Hepatic stellate cell (primary cell): ENCODE measurements at regions not wholly inside any gene's neighbourhood (a gene's known extent, or its start where the extent isn't known, plus 50 kb on each side); places are given as distances from the start of the nearest gene placed in this dataset.

ENCODE experiments used
- DNase-seq: peaks from one replicate; pipeline ENCODE4 v3.0.0; 2011; ENCODE audit warnings: low spot score

DNA sequence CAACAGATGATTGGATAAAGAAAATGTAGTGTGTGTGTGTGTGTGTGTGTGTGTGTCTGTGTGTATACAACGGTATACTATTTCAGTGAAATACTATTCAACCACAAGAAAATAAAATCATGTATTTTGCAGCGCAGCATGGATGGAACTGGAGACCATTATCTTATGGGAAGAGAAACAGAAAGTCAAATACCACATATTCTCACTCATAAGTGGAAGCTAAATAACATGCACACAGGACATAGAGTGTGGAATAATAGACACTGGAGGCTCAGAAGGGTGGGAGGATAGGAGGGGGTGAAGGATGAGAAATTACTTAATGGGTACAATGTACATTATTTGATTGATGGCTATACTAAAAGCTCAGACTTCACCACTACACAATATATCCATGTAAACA lies 609.1 kb upstream of the SLC39A10 start:
- DNase-seq, result no peak

DNA sequence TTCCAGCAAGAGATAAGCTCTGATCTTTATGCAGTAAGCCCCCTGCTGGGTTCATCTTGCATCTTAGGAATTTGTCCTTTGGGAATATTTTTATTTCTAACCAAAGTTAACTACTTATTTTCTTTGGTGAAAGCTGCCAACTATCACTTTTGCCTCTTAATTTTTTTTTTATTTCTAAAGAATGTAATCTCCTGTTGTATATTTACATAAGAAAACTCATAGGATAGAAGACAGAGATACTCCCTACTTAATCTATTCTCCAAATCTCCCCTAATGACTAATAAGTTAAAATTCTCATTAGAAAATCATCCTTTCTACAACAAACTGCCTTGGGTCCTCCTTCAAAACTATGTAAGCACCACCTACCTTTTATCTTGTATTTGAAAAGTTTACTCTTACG lies 612.2 kb upstream of the SLC39A10 start:
- no peak for DNase-seq

DNA sequence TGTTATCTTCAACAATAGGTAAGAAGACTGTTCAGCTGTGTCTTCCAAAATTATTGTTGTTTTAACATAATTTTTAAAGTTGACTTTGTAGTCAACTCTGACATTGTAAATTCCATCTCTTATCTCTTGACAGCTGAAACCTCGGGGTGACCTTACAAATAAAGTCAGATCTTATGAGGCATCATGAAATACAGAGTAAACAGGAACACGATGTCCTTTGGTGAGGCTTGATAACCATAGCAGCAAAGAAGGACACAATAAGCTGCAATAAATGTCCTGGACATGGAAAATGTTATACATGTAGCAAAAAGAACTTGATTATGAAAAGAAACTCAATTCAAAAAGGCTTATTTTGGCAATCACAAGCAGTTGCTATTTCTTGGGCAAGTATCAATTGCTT lies 618.9 kb upstream of the SLC39A10 start:
- no peak for DNase-seq

- no peak for DNase-seq
Measured at GRCh38 chr2:195037045-195037444, 620.0 kb upstream of the SLC39A10 start.

DNA sequence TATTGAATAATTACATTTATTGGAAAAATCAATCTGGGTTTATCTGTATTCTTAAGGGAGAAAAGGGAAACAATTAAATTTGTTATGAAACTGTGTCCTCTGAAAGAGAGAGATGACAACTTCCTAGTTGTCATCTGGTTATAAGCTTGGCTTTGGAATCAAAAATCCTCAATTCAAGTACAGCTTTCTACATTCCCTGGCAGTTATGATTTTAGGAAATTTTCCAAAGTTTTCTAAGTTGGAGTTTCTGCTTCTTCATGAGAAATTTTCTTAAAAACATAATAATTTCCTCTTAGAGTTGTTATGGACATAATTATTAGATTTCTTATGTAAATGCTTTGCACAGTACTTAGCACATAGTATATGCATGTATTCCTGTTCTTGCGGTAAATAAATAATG lies 625.6 kb upstream of the SLC39A10 start:
- no peak for DNase-seq

- DNase-seq, result no peak
Measured at GRCh38 chr2:195029804-195030654, 627.0 kb upstream of the SLC39A10 start.

DNA sequence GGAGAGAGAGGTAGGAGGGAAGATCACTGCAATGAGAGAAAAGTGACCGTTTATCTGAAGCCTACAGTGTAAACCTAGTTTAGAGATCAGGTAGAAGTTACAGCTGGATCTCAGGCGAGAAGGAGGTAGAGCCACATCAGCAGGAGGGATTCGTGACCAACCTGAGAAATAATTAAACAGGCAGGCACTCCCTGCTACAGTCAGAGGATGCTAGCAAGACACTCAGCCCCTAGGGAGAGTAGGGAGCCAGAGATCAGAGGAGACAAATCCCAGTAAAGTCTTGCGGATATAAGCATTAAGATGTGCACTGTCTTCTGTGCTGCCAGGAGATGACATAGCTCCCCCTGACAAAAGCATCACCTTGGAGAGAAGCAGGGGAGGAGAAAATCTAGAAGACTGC lies 629.1 kb upstream of the SLC39A10 start:
- no peak for DNase-seq

GRCh38 chr2:195026261-195026660 lies 630.8 kb upstream of the SLC39A10 start:
- no peak for DNase-seq

- DNase-seq, result no peak
Measured at GRCh38 chr2:195022508-195022830, 634.6 kb upstream of the SLC39A10 start.

DNA sequence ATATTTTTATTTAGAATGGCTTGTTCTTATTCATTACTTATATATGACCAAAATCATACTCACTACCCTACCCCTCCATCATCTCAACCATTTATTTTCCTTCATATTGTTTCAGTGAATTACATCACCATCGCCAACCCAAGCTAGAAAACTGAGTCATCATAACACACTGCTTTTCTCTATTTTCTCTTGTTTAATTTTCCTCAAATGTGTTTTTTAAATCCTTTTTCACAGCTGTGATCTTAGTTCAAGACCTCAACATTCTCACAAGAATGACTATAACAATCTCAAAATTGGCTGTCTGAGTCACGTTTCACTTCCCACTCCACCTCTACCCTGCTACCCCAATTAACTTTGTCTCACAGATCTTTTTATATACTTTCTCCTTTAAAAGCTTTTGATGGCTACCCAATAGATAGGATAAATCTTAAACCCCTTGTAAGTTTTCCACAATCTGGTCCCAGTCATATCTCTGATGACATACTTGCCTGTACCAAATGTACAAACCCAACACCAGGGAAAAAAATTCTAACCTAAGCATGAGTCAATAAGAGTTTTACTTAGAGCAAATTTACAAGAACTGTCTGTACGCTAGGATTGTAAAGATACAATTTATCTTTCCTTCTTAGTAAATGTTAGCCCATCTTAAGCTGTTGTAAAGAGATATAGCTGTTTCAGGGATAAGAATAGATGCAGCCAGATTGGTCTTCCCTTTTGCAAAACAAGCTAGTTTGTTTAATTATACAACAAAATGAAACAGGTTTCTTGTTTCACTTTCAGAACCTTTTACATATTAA lies 635.1 kb upstream of the SLC39A10 start:
- DNase-seq, result no peak

DNA sequence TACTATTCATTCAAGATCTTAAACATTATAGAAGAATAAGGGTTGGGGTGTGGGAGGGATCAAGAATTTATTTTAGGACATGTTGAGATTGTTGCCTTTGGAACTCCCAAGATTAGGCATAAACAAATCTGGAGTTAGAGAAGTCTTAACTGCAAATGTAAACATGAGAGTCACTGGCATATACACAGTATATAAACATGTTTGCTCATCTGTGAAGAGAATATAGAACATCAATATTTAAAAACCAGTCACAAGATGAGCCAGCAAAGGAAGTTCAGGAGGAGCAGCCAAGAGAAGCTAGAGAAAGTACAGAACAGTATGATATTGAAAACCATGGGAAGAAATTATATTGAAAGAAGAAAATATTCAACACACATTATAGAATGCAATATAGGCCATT lies 638.6 kb upstream of the SLC39A10 start:
- no peak for DNase-seq

GRCh38 chr2:195017890-195018289 lies 639.1 kb upstream of the SLC39A10 start:
- no peak for DNase-seq

DNA sequence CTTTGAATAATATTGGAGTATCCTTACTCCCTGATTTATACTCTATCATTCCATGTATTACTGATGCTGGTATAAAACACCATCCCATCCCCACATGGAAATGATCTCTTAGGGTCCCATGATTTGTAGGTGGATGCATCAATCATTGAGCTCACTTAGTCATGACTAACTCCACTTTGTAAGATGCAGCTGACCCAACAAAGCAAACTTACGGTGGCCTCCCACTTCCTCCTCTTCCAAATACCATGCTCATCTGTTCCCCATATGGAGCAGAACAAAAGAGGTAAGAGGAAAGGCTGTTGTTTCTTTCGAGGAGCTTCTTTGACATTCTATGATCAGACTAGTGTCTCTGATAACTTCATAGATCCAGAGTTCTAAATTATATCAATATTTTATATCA lies 640.2 kb upstream of the SLC39A10 start:
- DNase-seq, result no peak

DNA sequence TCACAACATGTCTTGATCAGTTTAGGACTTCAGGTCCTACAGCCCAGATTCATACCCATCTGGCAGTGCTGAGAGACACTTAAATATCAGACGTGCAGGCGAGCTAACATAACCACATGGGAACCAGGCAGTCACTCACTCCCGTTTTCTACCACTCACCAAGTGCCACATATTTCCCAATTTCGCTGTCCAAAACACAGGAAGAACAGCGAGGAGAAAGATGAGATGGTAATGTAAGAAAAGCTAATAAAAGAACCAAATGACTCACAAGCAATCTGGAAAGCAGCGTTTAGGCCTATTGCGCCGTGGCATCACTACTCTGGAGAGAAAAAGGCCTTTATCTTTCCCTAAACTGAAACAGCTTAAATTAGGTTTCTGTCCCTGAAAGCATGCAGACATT lies 647.8 kb upstream of the SLC39A10 start:
- no peak for DNase-seq

GRCh38 chr2:195006856-195007255 lies 650.2 kb upstream of the SLC39A10 start:
- no peak for DNase-seq

GRCh38 chr2:195003881-195004471 lies 653.0 kb upstream of the SLC39A10 start:
- DNase-seq, result no peak

GRCh38 chr2:195001924-195002323 lies 655.1 kb upstream of the SLC39A10 start:
- no peak for DNase-seq

- no peak for DNase-seq
Measured at GRCh38 chr2:194999771-195000170, 657.3 kb upstream of the SLC39A10 start.

- DNase-seq, result no peak
Measured at GRCh38 chr2:194992648-194993047, 664.4 kb upstream of the SLC39A10 start.

DNA sequence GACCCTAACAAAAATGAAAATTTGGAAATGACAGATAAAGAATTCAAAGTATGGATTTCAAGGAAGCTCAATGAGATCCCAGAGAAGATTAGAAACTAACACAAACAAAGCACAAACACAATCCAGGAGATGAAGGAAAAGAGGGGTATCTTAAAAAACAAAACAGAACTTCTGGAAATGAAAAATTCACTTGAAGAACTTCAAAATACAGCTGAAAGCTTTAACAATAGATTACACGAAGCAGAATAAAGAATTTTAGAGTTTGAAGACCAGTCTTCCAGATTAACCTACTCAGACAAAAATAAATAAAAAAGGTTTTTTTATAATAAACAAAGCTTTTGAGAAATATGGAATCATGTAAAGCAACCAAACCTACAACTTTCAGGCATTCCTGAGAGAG lies 671.8 kb upstream of the SLC39A10 start:
- DNase-seq, result no peak

DNA sequence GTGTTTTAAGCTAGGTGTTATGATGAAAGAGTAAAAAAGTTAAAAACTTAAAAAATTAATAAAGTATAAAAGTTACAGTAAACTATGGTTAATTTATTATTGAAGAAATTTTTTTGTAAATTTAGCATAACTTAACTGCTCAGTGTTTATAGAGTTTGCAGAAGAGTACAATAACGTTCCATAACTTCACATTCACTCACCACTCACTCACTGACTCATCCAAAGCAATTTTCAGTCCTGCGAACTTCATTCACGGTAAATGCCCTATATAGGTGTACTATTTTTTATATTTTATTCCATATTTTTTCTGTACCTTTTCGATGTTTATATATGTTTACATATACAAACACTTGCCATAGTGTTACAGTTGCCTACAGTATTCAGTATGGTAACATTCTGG lies 694.8 kb upstream of the SLC39A10 start:
- no peak for DNase-seq

- DNase-seq, result no peak
Measured at GRCh38 chr2:194954218-194954617, 702.8 kb upstream of the SLC39A10 start.

GRCh38 chr2:194946826-194947225 lies 710.2 kb upstream of the SLC39A10 start:
- DNase-seq, result no peak
